ENCODE measurements at regions not wholly inside any gene's neighbourhood (a gene's known extent, or its start where the extent isn't known, plus 50 kb on each side); places are given as distances from the start of the nearest gene placed in this dataset.
"Not testable (repeated sequence)": the region's sequence is repeated elsewhere in the genome, so short reads cannot be mapped to it uniquely, and the experiment has no call there.

- intact Hi-C loops (cut with micrococcal nuclease), result no loop called here
- POLR2A ChIA-PET, result no interaction called here
- Histone ChIP-seq H3K4me1 (ENCODE audit: control insufficient read depth in 2 of 2, insufficient read depth in 2 of 2, low read length in 2 of 2) (no peaks in the 10 kb centered on the region), H3K9ac (ENCODE audit: low read length) (no peak overlapping the region), H3K27ac (ENCODE audit: low read length in 2 of 2) (no peak overlapping the region), H3K4me3 (ENCODE audit: control extremely low read depth in 1 of 5, extremely low read depth in 1 of 5, insufficient read depth in 1 of 5, low read depth in 2 of 5, low read length in 4 of 5) (no peak overlapping the region), H2AFZ (ENCODE audit: insufficient read depth, low read depth, low read length, poor library complexity, severe bottlenecking) (no peak overlapping the region), H3K79me2 (ENCODE audit: control insufficient read depth, insufficient read depth, low read length) (no peaks in the 10 kb centered on the region), H4K20me1 (ENCODE audit: control insufficient read depth, insufficient read depth, low read length, poor library complexity, severe bottlenecking) (no peaks in the 10 kb centered on the region), H3K4me2 (replicated peaks; ENCODE audit: low read depth, low read length, poor library complexity, severe bottlenecking) (no peak overlapping the region), H3K27me3 (replicated peaks in 1 of 4; ENCODE audit: control extremely low read depth in 1 of 4, control insufficient read depth in 3 of 4, insufficient read depth in 4 of 4, low read length in 3 of 4) (no peaks in the 10 kb centered on the region), H3K9me3 (ENCODE audit: control extremely low read depth in 1 of 3, control insufficient read depth in 2 of 3, insufficient read depth in 1 of 3, low read length in 2 of 3) (peaks cover 0 to 28% (median 0%) of the 10 kb centered on the region in 3 donors), H3K36me3 (replicated peaks in 1 of 2; ENCODE audit: control extremely low read depth in 1 of 2, control insufficient read depth in 1 of 2, extremely low read depth in 1 of 2, insufficient read depth in 2 of 2, low read length in 1 of 2) (no peaks in the 10 kb centered on the region)
- ATAC-seq (ENCODE audit: low read depth) (no peak), DNase-seq (no peak)
- WGBS (ENCODE audit: insufficient coverage), result 90% methylated on average over 23 of the region's 29 CpGs
- Mint-ChIP-seq H3K4me3 (no peak overlapping the region), H3K4me1 (no peaks in the 10 kb centered on the region), H3K9me3 (ENCODE audit: insufficient read depth) (peaks cover 2% of the 10 kb centered on the region), H3K27me3 (peaks cover 11% of the 10 kb centered on the region), H3K27ac (no peak overlapping the region)
- no peak for TF ChIP-seq EZH2 (IDR thresholded peaks at IDR 0.05; ENCODE audit: borderline replicate concordance, insufficient read depth, low read depth, low read length, poor library complexity, severe bottlenecking)
- TF ChIP-seq, protein P1, sequence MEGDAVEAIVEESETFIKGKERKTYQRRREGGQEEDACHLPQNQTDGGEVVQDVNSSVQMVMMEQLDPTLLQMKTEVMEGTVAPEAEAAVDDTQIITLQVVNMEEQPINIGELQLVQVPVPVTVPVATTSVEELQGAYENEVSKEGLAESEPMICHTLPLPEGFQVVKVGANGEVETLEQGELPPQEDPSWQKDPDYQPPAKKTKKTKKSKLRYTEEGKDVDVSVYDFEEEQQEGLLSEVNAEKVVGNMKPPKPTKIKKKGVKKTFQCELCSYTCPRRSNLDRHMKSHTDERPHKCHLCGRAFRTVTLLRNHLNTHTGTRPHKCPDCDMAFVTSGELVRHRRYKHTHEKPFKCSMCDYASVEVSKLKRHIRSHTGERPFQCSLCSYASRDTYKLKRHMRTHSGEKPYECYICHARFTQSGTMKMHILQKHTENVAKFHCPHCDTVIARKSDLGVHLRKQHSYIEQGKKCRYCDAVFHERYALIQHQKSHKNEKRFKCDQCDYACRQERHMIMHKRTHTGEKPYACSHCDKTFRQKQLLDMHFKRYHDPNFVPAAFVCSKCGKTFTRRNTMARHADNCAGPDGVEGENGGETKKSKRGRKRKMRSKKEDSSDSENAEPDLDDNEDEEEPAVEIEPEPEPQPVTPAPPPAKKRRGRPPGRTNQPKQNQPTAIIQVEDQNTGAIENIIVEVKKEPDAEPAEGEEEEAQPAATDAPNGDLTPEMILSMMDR (IDR thresholded peaks at IDR 0.05), result no peak
- CTCF ChIA-PET, result no interaction called here
These were observed 245.0 kb upstream of the B3GAT1 start for GRCh38 chr11:134656861-134657540.

GRCh38 chr11:134656086-134656840 is 244.2 kb upstream of the B3GAT1 start:
- CTCF ChIA-PET; H3K4me3 Mint-ChIP-seq; H3K9ac ChIP-seq (ENCODE audit: low read length); H3K27ac ChIP-seq (ENCODE audit: low read length in 2 of 2); intact Hi-C loops (cut with micrococcal nuclease); H2AFZ ChIP-seq (ENCODE audit: insufficient read depth, low read depth, low read length, poor library complexity, severe bottlenecking); H3K4me3 ChIP-seq (ENCODE audit: control extremely low read depth in 1 of 5, extremely low read depth in 1 of 5, insufficient read depth in 1 of 5, low read depth in 2 of 5, low read length in 4 of 5); H3K27ac Mint-ChIP-seq; H3K4me1 ChIP-seq (ENCODE audit: control insufficient read depth in 2 of 2, insufficient read depth in 2 of 2, low read length in 2 of 2); ATAC-seq (ENCODE audit: low read depth); POLR2A ChIA-PET; H4K20me1 ChIP-seq (ENCODE audit: control insufficient read depth, insufficient read depth, low read length, poor library complexity, severe bottlenecking); H3K9me3 Mint-ChIP-seq (ENCODE audit: insufficient read depth); DNase-seq; H3K4me1 Mint-ChIP-seq; H3K4me2 ChIP-seq (replicated peaks; ENCODE audit: low read depth, low read length, poor library complexity, severe bottlenecking); H3K79me2 ChIP-seq (ENCODE audit: control insufficient read depth, insufficient read depth, low read length); H3K27me3 ChIP-seq (replicated peaks in 1 of 4; ENCODE audit: control extremely low read depth in 1 of 4, control insufficient read depth in 3 of 4, insufficient read depth in 4 of 4, low read length in 3 of 4); H3K36me3 ChIP-seq (replicated peaks in 1 of 2; ENCODE audit: control extremely low read depth in 1 of 2, control insufficient read depth in 1 of 2, extremely low read depth in 1 of 2, insufficient read depth in 2 of 2, low read length in 1 of 2): not testable (repeated sequence)
- WGBS (ENCODE audit: insufficient coverage), result 97% methylated on average over 22 of the region's 29 CpGs
- peaks cover 11% of the 10 kb centered on the region for H3K27me3 Mint-ChIP-seq
- peaks cover 0 to 24% (median 0%) of the 10 kb centered on the region in 3 donors for H3K9me3 ChIP-seq (ENCODE audit: control extremely low read depth in 1 of 3, control insufficient read depth in 2 of 3, insufficient read depth in 1 of 3, low read length in 2 of 3)
